Stimulated activated CD8-positive, alpha-beta memory T cell treated with anti-CD3 and anti-CD28 coated beads, Interleukin-15, amount 100 ng/mL, for 48 hours (primary cell): ENCODE measurements at regions not wholly inside any gene's neighbourhood (a gene's known extent, or its start where the extent isn't known, plus 50 kb on each side); places are given as distances from the start of the nearest gene placed in this dataset.

Source experiments
- DNase-seq, 2 donors: peaks; one replicate each; pipeline ENCODE4 v3.0.0-alpha.2; 2020; ENCODE audit warnings: low read depth in 2 of 2

GRCh38 chr4:104896660-104897645 lies 249.7 kb upstream of the TET2 start:
- DNase-seq: no peak

GRCh38 chr4:104899863-104900262 lies 246.8 kb upstream of the TET2 start:
- DNase-seq: no peak

GRCh38 chr4:104901438-104901837 lies 245.2 kb upstream of the TET2 start:
- DNase-seq: no peak

GRCh38 chr4:104901961-104902605 lies 244.6 kb upstream of the TET2 start:
- DNase-seq: no peak

GRCh38 chr4:104905065-104905464 lies 241.6 kb upstream of the TET2 start:
- no peak for DNase-seq

- no peak for DNase-seq
Measured at GRCh38 chr4:104905546-104905945, 241.1 kb upstream of the TET2 start.

- no peak for DNase-seq
Measured at GRCh38 chr4:104906276-104906675, 240.4 kb upstream of the TET2 start.

GRCh38 chr4:104907074-104907649 lies 239.5 kb upstream of the TET2 start:
- DNase-seq: no peak

GRCh38 chr4:104907991-104908390 lies 238.7 kb upstream of the TET2 start:
- DNase-seq: no peak

GRCh38 chr4:104909376-104909775 lies 237.3 kb upstream of the TET2 start:
- no peak for DNase-seq

- no peak for DNase-seq
Measured at GRCh38 chr4:104912518-104912917, 234.2 kb upstream of the TET2 start.

- DNase-seq: no peak
Measured at GRCh38 chr4:104915373-104915772, 231.3 kb upstream of the TET2 start.

GRCh38 chr4:104915864-104916263 lies 230.8 kb upstream of the TET2 start:
- no peak for DNase-seq

GRCh38 chr4:104919406-104919805 lies 227.3 kb upstream of the TET2 start:
- no peak for DNase-seq

- no peak for DNase-seq
Measured at GRCh38 chr4:104930298-104930697, 216.4 kb upstream of the TET2 start.

- peak in 1 of 2 donors; percentile 44 for DNase-seq
Measured at GRCh38 chr4:104930745-104931736, 215.6 kb upstream of the TET2 start.

- no peak for DNase-seq
Measured at GRCh38 chr4:104938624-104939023, 208.1 kb upstream of the TET2 start.

GRCh38 chr4:104940927-104941326 lies 205.7 kb upstream of the TET2 start:
- no peak for DNase-seq

- no peak for DNase-seq
Measured at GRCh38 chr4:104941661-104942062, 205.0 kb upstream of the TET2 start.

GRCh38 chr4:104942990-104943743 lies 203.5 kb upstream of the TET2 start:
- DNase-seq: peak in 1 of 2 donors; percentile 2

- DNase-seq: no peak
Measured at GRCh38 chr4:104944596-104944995, 202.1 kb upstream of the TET2 start.
